Activated CD4-positive, alpha-beta T cell treated with anti-CD3 and anti-CD28 coated beads, Interleukin-2, amount 50 U/mL, for 4 hours (primary cell): ENCODE measurements at regions not wholly inside any gene's neighbourhood (a gene's known extent, or its start where the extent isn't known, plus 50 kb on each side); places are given as distances from the start of the nearest gene placed in this dataset.

Source experiments
- DNase-seq, 2 experiments: peaks; one replicate each; pipeline ENCODE4 v3.0.0-alpha.2; 2020

DNA sequence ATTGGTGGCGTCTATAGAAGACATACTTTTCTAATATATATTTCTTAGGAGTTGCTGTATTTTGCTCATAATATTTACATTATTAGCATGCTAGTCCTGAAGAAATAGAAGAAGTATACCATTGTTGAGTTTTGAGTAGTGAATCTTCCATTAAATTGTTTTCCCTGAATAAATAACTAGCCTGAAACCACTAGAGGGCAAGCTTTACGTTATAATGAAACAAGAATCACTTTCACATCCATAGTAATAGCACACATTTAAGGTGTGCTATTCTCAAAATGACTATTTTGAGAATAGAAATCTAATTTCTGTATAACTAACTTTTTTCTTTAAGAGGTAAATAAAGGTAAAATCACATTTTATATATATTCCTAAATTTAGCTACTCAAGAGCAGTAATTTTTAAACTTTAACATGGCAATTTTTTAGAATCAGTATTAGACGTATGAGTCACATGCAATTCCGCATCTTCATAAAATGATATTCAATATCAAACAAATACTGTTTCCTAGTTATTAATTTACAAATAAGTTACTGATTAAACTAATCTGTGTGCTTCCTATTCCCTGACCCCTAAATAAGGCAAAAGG lies 213.2 kb upstream of the MANEA start:
- DNase-seq: no peak

DNA sequence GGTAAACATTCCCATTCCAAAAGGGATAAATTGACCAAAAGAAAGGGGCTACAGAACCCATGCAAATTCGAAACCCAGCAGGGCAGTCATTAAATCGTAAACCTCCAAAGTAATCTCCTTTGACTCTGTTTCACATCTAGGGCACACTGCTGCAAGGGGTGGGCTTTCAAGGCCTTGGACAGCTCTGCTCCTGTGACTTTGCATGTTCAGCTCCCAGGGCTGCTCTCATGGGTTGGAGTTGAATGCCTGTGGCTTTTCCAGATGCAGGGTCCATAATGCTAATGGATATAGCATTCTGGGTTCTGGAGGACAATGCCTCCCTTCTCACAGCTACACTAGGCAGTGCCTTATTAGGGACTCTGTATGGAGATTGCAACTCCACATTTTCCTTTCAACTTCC lies 211.9 kb upstream of the MANEA start:
- no peak for DNase-seq

GRCh38 chr6:95366414-95366813 lies 210.9 kb upstream of the MANEA start:
- no peak for DNase-seq

DNA sequence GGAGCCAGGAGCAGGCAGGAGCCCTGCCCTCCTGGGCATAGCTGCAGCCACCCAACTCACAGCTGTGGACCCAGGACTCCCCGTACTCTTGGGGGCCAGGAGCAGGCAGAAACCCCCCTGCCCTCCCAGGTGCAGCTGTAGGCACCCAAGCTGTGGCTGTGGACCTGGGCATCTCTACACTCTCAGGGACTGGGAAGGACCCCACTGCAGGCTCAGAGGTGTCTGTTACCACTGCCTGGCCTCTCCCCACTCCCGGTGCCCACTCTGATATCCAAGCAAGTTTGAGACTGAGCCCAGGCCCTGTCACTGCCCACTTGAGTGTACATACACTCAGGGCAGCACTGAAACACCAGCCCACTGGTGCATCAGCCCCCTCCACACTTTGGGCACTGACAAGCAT lies 193.5 kb upstream of the MANEA start:
- DNase-seq: no peak

DNA sequence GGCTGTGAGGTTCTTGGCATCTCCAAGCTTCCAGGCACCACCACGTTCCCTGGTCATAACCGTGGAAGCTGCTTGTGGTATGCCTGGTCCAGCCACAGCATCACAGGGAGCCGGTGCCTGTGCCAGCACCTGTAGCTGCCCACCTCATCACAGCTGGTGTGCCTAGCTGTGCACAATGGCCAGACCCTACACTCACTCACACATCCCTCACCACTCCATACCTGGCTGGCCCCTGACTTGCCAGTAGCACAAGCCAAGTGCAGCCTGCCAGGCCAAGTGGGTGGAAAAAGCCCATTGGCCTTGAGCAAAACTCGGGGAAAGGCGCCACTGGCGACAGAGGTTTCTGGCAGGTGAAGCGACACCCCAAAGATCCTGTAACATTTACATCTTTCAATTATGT lies 192.3 kb upstream of the MANEA start:
- no peak for DNase-seq

- DNase-seq: no peak
Observed at GRCh38 chr6:95387845-95388244, 189.5 kb upstream of the MANEA start.

DNA sequence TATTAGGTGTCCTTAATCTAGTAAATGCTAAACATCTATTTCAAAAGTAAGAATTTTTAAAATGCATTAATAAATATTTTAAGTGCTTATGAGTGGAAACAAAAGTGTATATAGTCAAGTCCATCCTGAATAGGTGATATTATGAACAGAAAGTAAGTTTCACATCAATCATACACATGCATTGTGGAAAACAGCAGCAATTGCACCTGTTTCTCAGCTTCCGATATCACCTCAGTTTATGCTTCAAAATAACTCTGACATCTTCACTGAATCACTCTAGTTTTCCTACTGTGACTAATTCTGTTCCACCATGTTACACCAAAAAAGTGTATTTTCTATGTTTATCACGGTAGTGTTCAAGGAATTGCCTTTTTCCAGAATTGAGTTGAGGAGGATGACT lies 172.6 kb upstream of the MANEA start:
- no peak for DNase-seq

GRCh38 chr6:95408111-95408510 lies 169.2 kb upstream of the MANEA start:
- DNase-seq: no peak

DNA sequence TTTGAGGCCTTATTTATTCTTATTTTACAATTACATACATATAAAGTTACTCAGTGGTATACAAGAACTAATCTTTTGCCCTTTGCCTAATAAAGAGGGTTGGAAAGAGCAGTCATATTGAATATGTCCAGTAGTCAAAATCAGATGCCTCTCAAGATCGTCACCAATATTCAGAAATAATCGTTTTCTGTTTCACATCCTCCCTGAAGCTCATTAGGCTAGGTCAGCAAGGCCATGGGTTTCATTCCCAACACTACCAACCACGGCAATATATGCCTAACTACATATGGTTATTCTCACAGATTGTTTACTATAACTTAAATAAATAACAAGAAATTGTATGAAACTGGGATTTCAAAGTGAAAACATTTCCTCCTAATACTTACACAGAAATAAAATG lies 167.2 kb upstream of the MANEA start:
- no peak for DNase-seq

DNA sequence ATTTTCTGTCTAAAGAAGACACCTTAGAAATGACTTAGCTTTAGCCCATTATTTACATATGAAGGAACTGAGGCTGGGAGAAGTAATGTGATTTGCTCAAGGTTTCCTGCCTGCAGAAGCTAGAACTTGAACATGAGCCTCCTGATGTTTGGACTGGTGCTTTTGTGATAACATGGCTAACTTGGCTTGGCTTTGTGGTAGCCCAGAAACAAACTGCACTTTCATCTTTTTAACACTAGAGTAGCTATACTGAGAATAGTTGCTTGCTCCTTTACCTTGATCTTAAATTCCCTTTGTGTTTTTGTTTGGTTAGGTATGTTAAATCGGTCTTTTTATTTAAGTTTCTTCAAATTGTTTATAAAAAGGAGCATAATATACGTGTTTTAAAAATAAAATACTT lies 163.5 kb upstream of the MANEA start:
- DNase-seq: no peak

GRCh38 chr6:95417856-95418255 lies 159.5 kb upstream of the MANEA start:
- no peak for DNase-seq

- DNase-seq: no peak
Observed at GRCh38 chr6:95420792-95421191, 156.5 kb upstream of the MANEA start.

- no peak for DNase-seq
Observed at GRCh38 chr6:95423331-95423730, 154.0 kb upstream of the MANEA start.

- peak; percentile 9 to 13 for DNase-seq
Observed at GRCh38 chr6:95431637-95432228, 145.6 kb upstream of the MANEA start.

- DNase-seq: no peak
Observed at GRCh38 chr6:95439741-95440140, 137.6 kb upstream of the MANEA start.

- no peak for DNase-seq
Observed at GRCh38 chr6:95448208-95448607, 129.1 kb upstream of the MANEA start.

- no peak for DNase-seq
Observed at GRCh38 chr6:95469511-95469910, 107.8 kb upstream of the MANEA start.

DNA sequence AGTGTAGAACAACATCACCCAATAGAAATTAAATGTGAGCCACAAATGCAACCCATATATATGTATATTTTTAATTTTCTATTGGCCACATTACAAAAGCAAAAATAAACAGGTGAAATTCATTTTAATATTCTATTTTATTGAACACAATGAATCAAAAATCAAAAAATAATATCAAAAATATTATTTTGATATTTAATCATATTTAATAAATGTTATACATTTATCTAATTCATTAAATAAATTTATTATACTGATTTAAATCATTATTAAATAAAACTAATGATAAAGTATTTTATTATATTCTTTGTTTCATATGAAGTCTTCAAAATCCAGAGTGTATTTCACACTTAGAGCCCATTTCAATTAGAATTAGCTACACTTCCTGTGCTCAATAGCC lies 98.4 kb upstream of the MANEA start:
- no peak for DNase-seq

DNA sequence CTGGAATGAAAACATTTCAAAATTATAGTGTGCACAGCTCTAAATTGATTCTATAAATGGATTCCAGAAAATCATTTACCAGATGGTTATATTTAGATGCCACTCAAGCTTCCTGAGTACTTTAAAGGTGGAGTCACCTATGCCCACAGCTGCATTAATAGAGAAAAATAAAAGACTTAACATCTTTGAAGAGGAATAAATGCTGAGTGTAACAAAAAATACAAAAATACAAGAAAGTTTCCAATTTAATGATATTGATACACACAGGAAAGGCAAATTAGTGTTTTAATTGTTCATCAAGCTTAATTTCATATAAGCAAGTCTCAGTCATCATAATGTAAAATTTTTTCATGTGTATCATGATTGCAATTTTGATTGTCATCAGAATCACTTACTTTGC lies 89.5 kb upstream of the MANEA start:
- no peak for DNase-seq

GRCh38 chr6:95489185-95489863 lies 88.0 kb upstream of the MANEA start:
- DNase-seq: no peak

GRCh38 chr6:95496769-95497426 lies 80.4 kb upstream of the MANEA start:
- DNase-seq: no peak

GRCh38 chr6:95501032-95501904 lies 76.1 kb upstream of the MANEA start:
- DNase-seq: no peak

- no peak for DNase-seq
Observed at GRCh38 chr6:95503568-95503967, 73.8 kb upstream of the MANEA start.
